H1 (cell line): ENCODE measurements at regions not wholly inside any gene's neighbourhood (a gene's known extent, or its start where the extent isn't known, plus 50 kb on each side); places are given as distances from the start of the nearest gene placed in this dataset.

Experiments
- ASH2L ChIP-seq: fragments of 200-600, 300-600 bp; sonication (generic); IDR thresholded peaks from one replicate; pipeline ENCODE4 v1.7.1; 2017; ENCODE audit warnings: low read length
- CBX8 ChIP-seq: fragments of 300-800, 300-1000 bp; sonication (generic); IDR thresholded peaks from 2 replicates; pipeline ENCODE4 v1.7.1; 2016; ENCODE audit warnings: low read depth, low read length, borderline replicate concordance
- CEBPB ChIP-seq: IDR thresholded peaks from 2 replicates; pipeline ENCODE4 v1.6.1; 2012; ENCODE audit warnings: low read depth, low read length
- CHD2 ChIP-seq: IDR thresholded peaks from 2 replicates; pipeline ENCODE4 v1.6.1; 2012; ENCODE audit warnings: low read length, improper control_type of control experiment
- CREB1 ChIP-seq: IDR thresholded peaks from 2 replicates; pipeline ENCODE4 v1.6.1; 2012; ENCODE audit warnings: inconsistent platforms
- EGR1 ChIP-seq: IDR thresholded peaks from 2 replicates; pipeline ENCODE4 v1.6.1; 2011; ENCODE audit warnings: low read depth, low read length, borderline replicate concordance
- EP300 ChIP-seq, 2 experiments: IDR thresholded peaks; 1 replicate in 1 of 2; 2 replicates in 1 of 2; pipeline ENCODE4 v1.6.1; 2011 to 2012; ENCODE audit warnings: low read depth in 2 of 2, low read length in 2 of 2, mild to moderate bottlenecking in 2 of 2, borderline replicate concordance in 1 of 2, inconsistent platforms in 1 of 2, moderate library complexity in 1 of 2
- GTF2F1 ChIP-seq: IDR thresholded peaks from 2 replicates; pipeline ENCODE4 v1.6.1; 2012; ENCODE audit warnings: low read depth, low read length, improper control_type of control experiment, borderline replicate concordance
- JUND ChIP-seq: IDR thresholded peaks from 2 replicates; pipeline ENCODE4 v1.6.1; 2011; ENCODE audit warnings: mild to moderate bottlenecking, improper control_type of control experiment, low read length
- NANOG ChIP-seq: IDR thresholded peaks from 2 replicates; pipeline ENCODE4 v1.6.1; 2011; ENCODE audit warnings: low read length, low read depth, mild to moderate bottlenecking, inconsistent platforms; ENCODE audit not compliant: insufficient read depth, poor library complexity, severe bottlenecking
- PHF8 ChIP-seq: fragments of 200-600 bp; sonication (generic); conservative IDR thresholded peaks from 2 replicates; pipeline ENCODE4 v1.7.1; 2012; ENCODE audit warnings: low read depth, mild to moderate bottlenecking, inconsistent platforms, low read length, moderate library complexity
- RNF2 ChIP-seq: fragments of 200-900, 300-1000 bp; sonication (generic); IDR thresholded peaks from 2 replicates; pipeline ENCODE4 v1.7.1; 2016; ENCODE audit warnings: borderline replicate concordance, low read depth, mild to moderate bottlenecking, antibody characterized with exemption, low read length; ENCODE audit not compliant: poor library complexity, severe bottlenecking; ENCODE audit errors: missing control alignments
- SAP30 ChIP-seq: fragments of 300-600 bp; sonication (generic); IDR thresholded peaks from 2 replicates; pipeline ENCODE4 v1.7.1; 2012; ENCODE audit warnings: low read length, moderate library complexity, mild to moderate bottlenecking, inconsistent platforms; ENCODE audit not compliant: insufficient read depth, insufficient replicate concordance
- SIX5 ChIP-seq: IDR thresholded peaks from 2 replicates; pipeline ENCODE4 v1.6.1; 2011; ENCODE audit warnings: mild to moderate bottlenecking, low read depth, low read length
- SRF ChIP-seq: IDR thresholded peaks from 2 replicates; pipeline ENCODE4 v1.6.1; 2011; ENCODE audit warnings: mild to moderate bottlenecking, low read depth, low read length, moderate library complexity
- SUZ12 ChIP-seq: fragments of 200-600 bp; sonication (generic); IDR thresholded peaks from 2 replicates; pipeline ENCODE4 v1.6.1; 2012; ENCODE audit warnings: mild to moderate bottlenecking, inconsistent platforms, low read length, moderate library complexity, mixed read lengths
- TAF1 ChIP-seq: IDR thresholded peaks from 2 replicates; pipeline ENCODE4 v1.6.1; 2011; ENCODE audit warnings: mild to moderate bottlenecking, low read depth, low read length
- TBP ChIP-seq: IDR thresholded peaks from 2 replicates; pipeline ENCODE4 v1.6.1; 2011; ENCODE audit warnings: low read depth, low read length, improper control_type of control experiment
- TEAD4 ChIP-seq: IDR thresholded peaks from 2 replicates; pipeline ENCODE4 v1.6.1; 2012; ENCODE audit warnings: low read depth, low read length, inconsistent platforms, mixed read lengths
- TF ChIP-seq, protein P1 (sequence below): IDR thresholded peaks from 2 replicates; pipeline ENCODE4 v1.6.1; 2012; ENCODE audit warnings: inconsistent platforms
- TF ChIP-seq, protein P2 (sequence below): IDR thresholded peaks from 2 replicates; pipeline ENCODE4 v1.6.1; 2011; ENCODE audit warnings: low read depth, mild to moderate bottlenecking, low read length; ENCODE audit not compliant: insufficient read depth
- TF ChIP-seq, protein P3 (sequence below): IDR thresholded peaks from 2 replicates; pipeline ENCODE4 v1.6.1; 2012; ENCODE audit warnings: low read length, inconsistent platforms

DNA sequence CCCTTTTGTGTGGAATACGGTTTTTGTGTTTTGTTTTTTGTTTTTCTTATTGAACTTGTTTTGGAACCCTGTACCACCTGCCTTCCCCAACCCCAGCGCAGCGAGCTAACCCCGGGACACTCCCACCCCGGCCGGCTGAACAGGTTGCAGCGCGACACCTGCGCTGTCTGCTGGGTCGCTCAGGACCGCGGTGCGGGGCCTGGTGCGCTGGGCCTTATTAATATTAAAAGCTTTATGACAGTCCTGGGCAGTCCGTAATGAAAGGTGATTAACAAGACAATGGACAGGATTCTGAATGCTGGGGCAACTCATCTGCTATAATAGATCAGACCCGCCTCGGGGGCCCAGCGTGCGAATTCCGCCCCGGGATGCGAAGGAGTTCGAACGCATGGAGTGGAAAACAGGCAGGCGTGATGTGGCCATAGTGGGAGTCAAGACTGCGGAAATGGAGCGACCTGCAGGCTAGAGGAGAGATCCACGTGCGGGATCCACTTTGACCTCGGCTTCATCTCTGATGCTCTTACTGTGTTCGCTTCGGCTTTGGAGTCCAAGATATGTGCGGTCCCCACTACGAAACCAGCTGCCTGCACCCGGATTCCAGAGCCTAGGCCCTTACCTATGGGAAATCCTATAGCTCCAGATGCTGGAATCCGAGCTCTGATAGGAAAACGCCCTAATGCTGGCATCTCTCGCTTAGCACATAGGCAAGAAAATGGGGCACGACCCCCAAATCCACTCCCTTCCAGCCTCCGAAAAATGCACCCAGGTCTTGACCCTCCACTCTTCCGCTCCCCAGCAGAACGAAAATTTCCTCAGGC, 69.0 kb upstream of the TMEM33 start (continued):
- TF ChIP-seq, protein P1, sequence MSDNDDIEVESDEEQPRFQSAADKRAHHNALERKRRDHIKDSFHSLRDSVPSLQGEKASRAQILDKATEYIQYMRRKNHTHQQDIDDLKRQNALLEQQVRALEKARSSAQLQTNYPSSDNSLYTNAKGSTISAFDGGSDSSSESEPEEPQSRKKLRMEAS, result 0 out of 2 replicates have a peak, but pooled peaks have one; percentile 25
- no peak for TF ChIP-seq TBP
- no peak for TF ChIP-seq GTF2F1
- TF ChIP-seq, protein P2, sequence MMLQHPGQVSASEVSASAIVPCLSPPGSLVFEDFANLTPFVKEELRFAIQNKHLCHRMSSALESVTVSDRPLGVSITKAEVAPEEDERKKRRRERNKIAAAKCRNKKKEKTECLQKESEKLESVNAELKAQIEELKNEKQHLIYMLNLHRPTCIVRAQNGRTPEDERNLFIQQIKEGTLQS, result no peak
- TF ChIP-seq, protein P3, sequence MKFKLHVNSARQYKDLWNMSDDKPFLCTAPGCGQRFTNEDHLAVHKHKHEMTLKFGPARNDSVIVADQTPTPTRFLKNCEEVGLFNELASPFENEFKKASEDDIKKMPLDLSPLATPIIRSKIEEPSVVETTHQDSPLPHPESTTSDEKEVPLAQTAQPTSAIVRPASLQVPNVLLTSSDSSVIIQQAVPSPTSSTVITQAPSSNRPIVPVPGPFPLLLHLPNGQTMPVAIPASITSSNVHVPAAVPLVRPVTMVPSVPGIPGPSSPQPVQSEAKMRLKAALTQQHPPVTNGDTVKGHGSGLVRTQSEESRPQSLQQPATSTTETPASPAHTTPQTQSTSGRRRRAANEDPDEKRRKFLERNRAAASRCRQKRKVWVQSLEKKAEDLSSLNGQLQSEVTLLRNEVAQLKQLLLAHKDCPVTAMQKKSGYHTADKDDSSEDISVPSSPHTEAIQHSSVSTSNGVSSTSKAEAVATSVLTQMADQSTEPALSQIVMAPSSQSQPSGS, result no peak
- TF ChIP-seq TAF1, result no peak
- no peak for TF ChIP-seq CEBPB
- TF ChIP-seq SIX5, result no peak
- TF ChIP-seq CBX8, result peak; percentile 50; the same call in 1 of the 2 replicates
- TF ChIP-seq JUND, result no peak
- TF ChIP-seq CHD2, result no peak
- no peak for TF ChIP-seq SRF
- no peak for TF ChIP-seq EP300 (IDR thresholded peaks at IDR 0.05; ENCODE audit: borderline replicate concordance in 1 of 2, low read depth in 2 of 2, low read length in 2 of 2)
- TF ChIP-seq ASH2L, result no peak
- TF ChIP-seq RNF2, result peak; percentile 21
- no peak for TF ChIP-seq PHF8
- no peak for TF ChIP-seq SAP30
- TF ChIP-seq TEAD4, result no peak
- TF ChIP-seq CREB1, result no peak
- TF ChIP-seq NANOG, result no peak
- peak; percentile 92 for TF ChIP-seq SUZ12
- TF ChIP-seq EGR1, result no peak
